Lower lobe of right lung (tissue), 2 donors: ENCODE measurements at regions not wholly inside any gene's neighbourhood (a gene's known extent, or its start where the extent isn't known, plus 50 kb on each side); places are given as distances from the start of the nearest gene placed in this dataset.

ENCODE experiments used
- ATAC-seq, 2 donors: fragments of 200-7000 bp; cut with Tn5 transposase; one replicate each; pipeline ENCODE4 v1.9.1; 2020 to 2022; ENCODE audit warnings: mild to moderate bottlenecking in 2 of 2, moderate library complexity in 2 of 2
- DNase-seq: peaks from one replicate; pipeline ENCODE4 v3.0.0-alpha.2; 2020
- H3K27ac ChIP-seq: fragments of 200-600 bp; one replicate; pipeline ENCODE4 v1.8.0; 2022
- H3K27me3 ChIP-seq: fragments of 200-600 bp; one replicate; pipeline ENCODE4 v1.8.0; 2022; ENCODE audit warnings: low read depth
- H3K36me3 ChIP-seq: fragments of 200-600 bp; one replicate; pipeline ENCODE4 v1.8.0; 2022; ENCODE audit warnings: mild to moderate bottlenecking
- H3K4me1 ChIP-seq: fragments of 200-600 bp; one replicate; pipeline ENCODE4 v1.8.0; 2022
- H3K4me3 ChIP-seq: fragments of 200-600 bp; one replicate; pipeline ENCODE4 v1.8.0; 2022; ENCODE audit warnings: mild to moderate bottlenecking
- H3K9me3 ChIP-seq: fragments of 200-600 bp; one replicate; pipeline ENCODE4 v1.8.0; 2022
- CTCF ChIP-seq: fragments of 200-600 bp; IDR thresholded peaks from one replicate; pipeline ENCODE4 v1.8.0; 2022; ENCODE audit warnings: antibody characterized with exemption, mild to moderate bottlenecking
- intact Hi-C: fragments of 100-400 bp; cut with DNase I; formaldehyde crosslinking; loops from one replicate; pipeline ENCODE4 v1.11.0; 2022
- donor health status: DM: no; HTN: yes; CAD: no; lungs with severe emphysema.

- DNase-seq (no peak), ATAC-seq (no peak)
- no peak for TF ChIP-seq CTCF
- no peaks in the 10 kb centered on the region for H3K36me3 ChIP-seq
- H3K27ac ChIP-seq: no peak overlapping the region
- intact Hi-C loops: no loop called here
- no peaks in the 10 kb centered on the region for H3K9me3 ChIP-seq
- H3K4me1 ChIP-seq: no peaks in the 10 kb centered on the region
- no peak overlapping the region for H3K4me3 ChIP-seq
- no peaks in the 10 kb centered on the region for H3K27me3 ChIP-seq
Observed at GRCh38 chr4:27668001-27668400, 807.4 kb downstream of the STIM2 start.

GRCh38 chr4:27678027-27678426 is 817.4 kb downstream of the STIM2 start:
- TF ChIP-seq CTCF: no peak
- H3K27me3 ChIP-seq: no peaks in the 10 kb centered on the region
- H3K4me1 ChIP-seq: no peaks in the 10 kb centered on the region
- intact Hi-C loops: no loop called here
- no peaks in the 10 kb centered on the region for H3K9me3 ChIP-seq
- ATAC-seq (peak; percentile 59 to 82), DNase-seq (no peak)
- no peak overlapping the region for H3K4me3 ChIP-seq
- no peak overlapping the region for H3K27ac ChIP-seq
- H3K36me3 ChIP-seq: no peaks in the 10 kb centered on the region

- no peaks in the 10 kb centered on the region for H3K9me3 ChIP-seq
- no peaks in the 10 kb centered on the region for H3K36me3 ChIP-seq
- peak; percentile 49 for DNase-seq
- no peaks in the 10 kb centered on the region for H3K27me3 ChIP-seq
- no peak overlapping the region for H3K4me3 ChIP-seq
- no peak overlapping the region for H3K27ac ChIP-seq
- ATAC-seq: peak; percentile 87 to 93
- intact Hi-C loops: no loop called here
- TF ChIP-seq CTCF: peak; percentile 68
- no peaks in the 10 kb centered on the region for H3K4me1 ChIP-seq
Observed at GRCh38 chr4:27684610-27685011, 824.0 kb downstream of the STIM2 start.

GRCh38 chr4:27685091-27685490 is 824.5 kb downstream of the STIM2 start:
- Histone ChIP-seq H3K27me3 (no peaks in the 10 kb centered on the region), H3K36me3 (no peaks in the 10 kb centered on the region), H3K27ac (no peak overlapping the region), H3K4me3 (no peak overlapping the region), H3K9me3 (no peaks in the 10 kb centered on the region), H3K4me1 (no peaks in the 10 kb centered on the region)
- intact Hi-C loops: no loop called here
- DNase-seq (no peak), ATAC-seq (no peak)
- no peak for TF ChIP-seq CTCF

GRCh38 chr4:27685947-27686346 is 825.3 kb downstream of the STIM2 start:
- Histone ChIP-seq H3K36me3 (no peaks in the 10 kb centered on the region), H3K27ac (no peak overlapping the region), H3K27me3 (no peaks in the 10 kb centered on the region), H3K9me3 (no peaks in the 10 kb centered on the region), H3K4me1 (no peaks in the 10 kb centered on the region), H3K4me3 (no peak overlapping the region)
- intact Hi-C loops: no loop called here
- ATAC-seq (no peak), DNase-seq (no peak)
- no peak for TF ChIP-seq CTCF

- TF ChIP-seq CTCF: peak; percentile 39
Observed at GRCh38 chr4:27692158-27692557, 831.5 kb downstream of the STIM2 start.

More at GRCh38 chr4:27692158-27692557, 831.5 kb downstream of the STIM2 start:
- Histone ChIP-seq H3K36me3 (no peaks in the 10 kb centered on the region), H3K9me3 (no peaks in the 10 kb centered on the region), H3K27ac (no peak overlapping the region), H3K4me3 (no peak overlapping the region), H3K4me1 (no peaks in the 10 kb centered on the region), H3K27me3 (no peaks in the 10 kb centered on the region)
- intact Hi-C loops: no loop called here
- no peak for DNase-seq
- peak; percentile 63 to 72 for ATAC-seq
